ENCODE measurements at regions not wholly inside any gene's neighbourhood (a gene's known extent, or its start where the extent isn't known, plus 50 kb on each side); places are given as distances from the start of the nearest gene placed in this dataset.
"Not testable (repeated sequence)": the region's sequence is repeated elsewhere in the genome, so short reads cannot be mapped to it uniquely, and the experiment has no call there.

DNA sequence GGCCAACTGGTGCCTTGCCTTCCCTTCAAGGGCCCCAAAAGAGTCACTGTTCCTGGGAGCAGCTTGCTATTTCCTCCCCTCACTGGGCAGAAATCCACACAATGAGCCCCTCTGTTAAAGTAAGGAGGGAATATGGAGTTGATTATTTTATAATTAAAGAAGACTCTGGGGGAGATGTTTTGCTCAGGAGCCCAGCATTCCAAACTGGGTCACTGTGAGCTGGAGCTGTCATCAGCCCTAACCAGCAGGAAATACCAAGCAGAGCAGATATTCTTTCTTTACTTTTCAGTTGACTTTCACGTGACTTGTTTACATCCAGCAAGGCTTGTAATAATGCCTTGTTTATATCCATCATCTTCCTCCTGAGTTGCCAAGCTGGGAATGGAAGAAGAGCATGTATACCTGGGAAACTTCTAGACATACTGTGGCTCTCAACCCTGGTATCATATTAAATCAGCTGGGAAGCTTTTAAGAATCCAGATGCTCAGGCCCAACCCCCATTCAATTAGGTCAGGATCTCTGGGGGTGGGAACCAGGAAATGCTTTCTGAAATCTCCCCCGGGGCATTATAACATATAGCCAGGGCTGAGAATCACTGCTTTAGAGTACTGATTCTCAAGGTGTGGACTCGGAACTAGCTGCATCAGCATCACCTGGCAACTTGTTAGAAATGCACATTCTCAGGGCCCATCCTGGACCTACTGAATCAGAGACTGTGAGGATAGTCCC, 175.6 kb upstream of the MYLIP start:
- peak; percentile 92 for DNase-seq

DNA sequence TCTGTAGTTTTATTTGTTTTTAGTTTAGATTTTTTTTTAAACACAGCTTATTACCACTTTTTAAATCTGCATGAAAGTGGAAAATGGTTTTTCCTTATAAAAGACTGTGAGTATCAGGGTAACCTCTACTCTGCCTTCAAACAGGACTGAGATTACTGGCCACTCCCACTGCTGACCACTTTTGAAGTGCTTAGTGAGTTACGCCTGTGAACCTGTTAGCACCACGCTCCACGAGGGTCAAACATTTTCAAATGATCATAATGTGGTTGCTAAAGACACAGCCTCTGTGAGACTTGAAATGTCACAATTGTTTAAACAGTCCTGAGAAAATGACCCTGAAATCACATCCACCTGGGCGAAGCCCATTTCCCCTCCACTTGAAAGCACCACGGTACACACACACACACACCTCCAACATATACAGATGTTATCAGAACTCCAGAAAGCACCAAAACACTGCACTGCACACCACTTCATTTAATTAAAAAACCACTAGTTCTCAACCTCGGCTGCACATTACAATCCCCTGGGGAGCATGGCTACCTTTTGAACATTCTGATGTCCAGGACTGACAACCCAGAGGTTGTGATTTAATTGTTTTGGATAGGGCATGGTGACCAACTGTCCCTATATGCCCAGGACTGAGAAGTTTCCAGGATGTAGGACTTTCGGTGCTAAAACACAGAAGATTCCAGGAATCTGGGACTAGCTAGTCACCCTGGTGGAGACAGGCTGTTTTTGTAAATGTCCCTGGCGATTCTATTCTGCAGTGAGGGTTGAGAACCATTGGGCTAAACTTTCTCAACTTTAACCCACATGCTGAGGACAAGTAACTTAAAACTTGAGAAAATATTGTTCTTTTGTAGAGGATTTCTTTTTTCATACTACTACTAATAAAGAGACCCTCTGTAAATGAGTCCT, 176.4 kb upstream of the MYLIP start:
- DNase-seq = no peak

DNA sequence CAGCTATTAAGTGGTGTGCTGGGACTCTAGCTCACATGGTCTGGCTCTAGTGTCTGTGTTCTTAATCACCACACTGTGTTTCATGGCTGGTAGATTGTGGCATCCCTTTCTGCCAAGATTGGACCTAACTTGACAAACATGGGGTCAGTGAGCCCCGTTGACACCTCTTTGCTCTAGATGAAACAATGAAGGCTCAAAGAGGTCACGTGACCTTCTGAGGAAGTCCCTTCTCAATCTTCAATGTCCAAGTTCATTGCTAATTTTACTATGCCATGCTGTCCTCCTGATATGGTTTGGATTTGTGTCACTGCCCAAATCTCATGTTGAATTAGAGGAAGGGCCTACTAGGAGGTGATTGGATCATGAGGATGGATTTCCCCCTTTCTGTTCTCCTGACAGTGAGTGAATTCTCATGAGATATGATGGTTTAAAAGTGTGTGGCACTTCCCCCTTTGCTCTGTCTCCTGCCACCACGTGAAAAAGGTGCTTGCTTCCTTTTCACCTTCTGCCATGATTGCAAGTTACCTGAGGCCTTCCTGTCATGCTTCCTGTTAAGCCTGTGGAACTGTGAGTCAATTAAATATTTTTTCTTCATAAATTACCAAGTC, 177.8 kb upstream of the MYLIP start:
- DNase-seq = no peak

DNA sequence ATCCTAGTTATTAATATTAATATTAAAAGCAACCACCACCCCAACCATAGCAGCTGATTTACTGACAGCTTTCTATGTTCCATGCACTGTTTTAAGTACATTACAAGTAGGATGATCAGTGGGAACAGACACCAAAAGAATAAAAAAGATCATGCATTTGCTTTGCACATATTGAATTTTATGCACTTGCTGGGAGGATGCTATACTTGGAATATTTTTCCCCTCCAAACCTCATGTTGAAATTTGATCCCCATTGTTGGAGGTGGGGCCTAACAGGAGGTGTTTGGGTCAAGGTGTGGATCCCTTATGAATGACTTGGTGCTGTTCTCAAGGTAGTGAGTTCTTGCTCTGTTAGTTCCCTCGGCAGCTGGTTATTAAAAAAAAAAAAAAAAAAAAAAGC, 178.9 kb upstream of the MYLIP start:
- no peak for DNase-seq

DNA sequence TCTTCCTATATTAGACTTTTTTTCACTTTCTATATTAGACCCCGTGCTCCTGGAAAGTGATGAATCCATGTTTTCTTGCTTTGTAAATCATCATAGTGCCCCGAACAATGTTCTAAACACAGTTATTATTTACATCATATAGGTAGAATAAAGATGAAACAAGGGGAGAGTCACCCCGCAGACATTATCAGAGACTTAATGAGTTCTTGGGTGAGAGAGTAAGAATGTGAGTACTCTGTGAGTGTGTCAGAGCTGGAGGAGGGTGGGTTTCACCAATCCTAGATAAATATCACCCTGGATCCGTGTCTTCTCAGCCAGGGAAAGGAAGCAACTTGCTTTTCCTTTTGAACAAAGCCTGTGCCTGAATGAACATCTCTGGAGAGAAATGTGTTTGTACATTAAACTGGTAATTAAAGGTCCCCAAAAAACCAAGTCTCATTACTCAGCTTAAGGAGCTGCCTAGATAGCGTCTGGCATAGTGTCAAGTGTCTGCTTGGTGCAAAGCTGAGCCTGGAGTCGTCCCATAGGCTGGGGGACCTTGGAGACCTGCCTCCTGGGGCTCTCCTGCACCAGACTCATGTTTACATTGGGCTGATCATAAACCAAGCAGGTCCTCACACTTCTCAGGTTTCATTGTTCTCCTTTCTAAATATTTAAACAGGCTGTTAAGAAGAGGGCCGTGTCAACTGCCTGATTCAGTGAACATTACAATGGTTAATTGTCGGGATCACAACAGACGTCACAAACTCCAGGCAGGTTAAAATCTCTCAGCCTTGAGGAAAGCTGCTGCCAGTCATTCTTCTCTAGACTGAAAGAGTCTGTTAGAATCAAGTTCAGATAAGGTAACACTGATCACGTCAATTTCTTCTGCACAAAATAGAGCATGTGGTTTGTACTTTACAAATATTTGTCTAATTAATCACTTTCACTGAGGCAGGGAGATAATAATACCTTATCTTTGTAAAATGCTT, 179.7 kb upstream of the MYLIP start:
- DNase-seq = peak; percentile 32

DNA sequence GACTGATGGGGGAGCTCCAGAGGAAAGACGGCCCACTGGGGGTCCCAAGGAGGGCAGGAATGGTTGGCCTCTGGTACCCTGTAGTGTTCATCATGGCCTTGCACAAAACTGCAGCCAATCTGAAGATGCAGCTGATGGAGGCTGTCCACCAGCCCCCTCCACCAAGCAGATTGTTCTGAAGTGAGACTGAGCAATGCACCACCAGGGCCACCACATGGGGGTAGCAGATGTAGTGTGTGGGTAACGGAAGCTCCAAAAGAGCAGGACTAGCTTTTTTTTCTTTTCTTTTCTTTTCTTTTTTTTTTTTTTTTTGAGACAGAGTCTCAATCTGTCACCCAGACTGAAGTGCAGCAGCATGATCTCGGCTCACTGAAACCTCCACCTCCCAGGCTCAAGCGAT, 181.0 kb upstream of the MYLIP start:
- DNase-seq = no peak

DNA sequence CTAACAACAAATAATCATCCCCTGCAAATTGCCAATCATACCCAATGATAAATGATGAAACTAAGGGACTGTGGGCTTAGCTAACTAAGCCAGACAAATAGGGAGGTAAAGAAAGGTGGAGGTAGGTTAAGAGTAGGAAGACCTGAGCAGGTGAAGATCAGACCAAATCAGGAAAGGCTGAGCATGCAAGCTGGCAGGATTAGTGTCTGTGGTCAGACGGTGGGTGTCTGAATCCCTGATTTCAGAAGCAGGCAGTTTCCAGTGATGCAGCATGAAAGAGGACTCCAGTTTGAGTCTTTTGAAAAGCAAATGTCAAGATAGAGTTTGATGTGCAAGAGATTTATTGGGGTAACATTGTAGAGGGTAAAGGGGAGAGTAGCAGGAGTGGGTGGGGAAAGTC, 181.4 kb upstream of the MYLIP start:
- DNase-seq = no peak

DNA sequence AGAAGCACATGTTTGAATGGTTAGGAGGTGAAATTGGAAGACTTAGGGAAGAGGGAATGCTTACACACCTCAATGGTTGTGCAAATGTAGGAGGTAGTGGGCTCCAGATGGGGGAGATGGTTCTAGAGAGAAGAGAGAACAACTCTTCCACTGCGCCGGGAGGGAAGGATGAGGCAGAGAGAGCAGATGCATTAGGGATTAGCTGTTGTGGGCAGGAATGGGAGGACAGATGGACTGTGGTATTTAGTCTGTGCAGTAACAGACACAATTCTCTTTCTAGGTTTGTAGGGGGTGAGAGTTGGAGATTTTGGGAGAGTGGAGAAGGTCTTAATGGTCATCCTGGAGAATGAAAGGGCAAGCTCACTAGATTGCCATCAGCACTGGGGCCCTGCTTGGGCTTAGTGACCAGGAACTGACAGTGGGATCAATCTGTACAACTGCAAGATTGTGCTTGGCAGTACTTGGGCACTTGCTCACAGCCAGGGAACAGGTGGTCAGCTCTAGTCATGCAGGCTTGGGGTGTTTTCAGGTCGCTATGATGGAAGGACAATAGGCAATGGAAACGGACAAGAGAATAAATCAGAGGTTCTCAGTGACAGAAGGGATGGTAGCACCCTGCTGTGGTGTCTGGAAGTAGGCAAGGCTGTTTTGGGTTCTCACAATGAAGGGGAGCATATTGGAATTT, 182.0 kb upstream of the MYLIP start:
- DNase-seq = no peak

DNA sequence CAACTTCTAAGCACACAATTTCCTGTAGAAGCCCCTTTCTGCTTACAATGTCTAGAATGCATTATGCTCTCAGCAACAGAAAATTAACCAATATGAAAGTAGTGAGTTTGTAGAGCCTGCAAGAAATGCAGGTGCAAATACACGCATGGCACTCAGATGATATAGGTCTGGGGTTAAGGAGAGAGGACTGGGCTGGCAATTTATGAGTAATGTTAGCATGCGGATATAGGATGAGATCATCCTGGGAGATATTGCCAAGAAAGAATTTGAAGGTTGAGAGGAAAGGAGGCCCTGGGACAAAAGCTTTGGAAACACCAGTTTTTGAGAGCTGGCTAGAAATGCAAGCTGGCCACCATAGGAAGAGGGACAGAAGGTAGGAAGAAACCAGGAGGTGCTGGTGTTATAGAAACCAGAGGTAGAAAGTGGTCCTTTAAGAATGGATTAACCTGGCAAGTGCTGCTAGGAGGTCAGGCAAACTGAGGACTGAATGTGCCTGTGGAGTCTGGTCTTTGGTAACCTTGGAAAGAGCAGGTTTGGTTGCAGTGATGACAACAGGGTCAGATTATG, 183.2 kb upstream of the MYLIP start:
- DNase-seq = peak; percentile 74

DNA sequence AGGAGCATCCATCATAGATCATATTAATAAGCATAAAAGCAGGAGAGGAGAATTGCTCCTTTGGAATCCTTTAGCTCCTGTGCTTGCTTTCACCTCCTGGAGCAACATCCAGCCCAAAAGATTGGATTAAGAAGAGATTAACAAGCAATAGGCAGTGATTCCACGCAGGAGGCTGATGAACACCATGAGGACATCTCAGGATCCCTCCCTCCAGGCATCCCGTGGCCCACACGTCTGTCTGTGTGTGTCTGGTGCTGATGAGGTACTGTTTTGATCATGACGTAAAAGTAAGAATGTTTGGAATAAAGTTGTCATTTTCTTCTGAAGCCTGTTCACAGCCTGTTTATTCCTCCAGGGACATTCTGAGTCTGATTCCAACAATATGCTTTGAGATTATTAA, 185.5 kb upstream of the MYLIP start:
- DNase-seq = no peak

DNA sequence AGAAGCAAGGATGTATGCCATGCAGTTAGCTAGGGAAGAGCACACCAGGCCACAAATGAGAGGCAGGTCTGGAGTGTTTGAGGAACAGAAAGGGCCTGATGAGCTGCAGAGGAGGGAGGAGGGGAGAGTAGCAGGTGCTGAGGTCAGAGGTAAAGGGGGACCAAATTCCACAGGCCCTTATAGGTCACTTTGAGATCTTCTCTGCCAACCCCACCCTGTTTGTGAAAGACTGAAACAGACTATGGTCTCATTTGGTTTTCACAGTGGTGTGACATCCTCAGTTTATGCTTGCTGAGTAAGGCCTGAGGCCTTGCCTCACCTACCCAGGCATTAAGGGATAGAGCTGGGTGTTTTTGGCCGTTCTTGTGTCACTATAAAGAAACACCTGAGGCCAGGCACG, 187.7 kb upstream of the MYLIP start:
- no peak for DNase-seq

DNA sequence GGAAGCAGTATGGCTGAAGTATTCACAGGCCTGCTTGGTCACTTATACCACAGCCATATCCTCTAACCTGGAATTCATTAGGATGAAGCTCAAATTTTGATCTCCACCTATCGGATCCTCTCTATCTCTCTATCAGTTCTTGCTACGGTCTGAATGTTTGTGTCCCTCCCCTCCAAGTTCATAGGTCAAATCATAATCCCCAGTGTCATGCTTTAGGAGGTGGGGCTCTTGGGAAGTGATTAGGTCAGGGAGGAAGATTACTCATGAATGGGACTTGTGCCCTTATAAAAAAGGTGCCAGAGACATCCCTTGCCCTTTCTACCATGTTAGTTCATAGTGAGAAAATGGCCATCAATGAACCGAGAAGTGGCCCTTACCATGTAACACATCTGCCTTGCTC, 190.8 kb upstream of the MYLIP start:
- DNase-seq = no peak

DNA sequence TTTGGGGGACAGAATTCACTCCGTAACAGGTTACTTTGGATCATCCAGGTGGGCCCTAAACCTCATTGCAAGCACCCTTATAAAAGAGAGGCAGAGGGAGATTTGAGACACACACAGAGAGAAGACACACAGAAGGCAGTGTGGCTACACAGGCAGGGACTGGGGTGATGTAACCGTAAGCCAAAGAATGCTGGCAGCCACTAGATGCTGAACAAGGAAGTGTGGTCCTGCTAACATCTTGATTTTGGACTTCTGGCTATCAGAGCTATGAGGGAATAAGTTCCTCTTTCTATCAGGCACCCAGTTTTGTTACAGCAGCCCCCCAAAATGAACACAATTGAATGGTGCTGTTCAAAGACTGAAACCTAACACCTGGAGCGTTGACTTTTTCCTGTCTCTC, 191.3 kb upstream of the MYLIP start:
- DNase-seq = no peak

DNA sequence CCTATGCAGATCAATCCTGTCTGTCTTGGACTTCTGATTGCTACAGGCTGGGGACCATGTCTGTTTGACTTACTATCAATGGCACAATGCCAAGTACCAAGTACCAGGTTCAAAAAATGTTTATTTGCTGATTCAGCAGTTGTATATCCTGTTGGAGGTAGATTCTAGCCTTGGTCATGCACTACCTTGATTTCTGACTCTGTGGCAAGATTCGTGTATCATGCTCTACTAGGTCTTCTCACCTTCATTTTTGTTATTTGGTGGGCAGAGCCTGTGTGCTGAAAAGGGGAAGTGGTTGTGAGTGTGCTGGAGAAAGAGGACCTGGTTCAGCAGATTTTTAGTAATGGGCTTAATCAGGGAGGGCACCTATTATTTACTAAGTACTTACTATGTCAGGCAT, 192.4 kb upstream of the MYLIP start:
- no peak for DNase-seq

DNA sequence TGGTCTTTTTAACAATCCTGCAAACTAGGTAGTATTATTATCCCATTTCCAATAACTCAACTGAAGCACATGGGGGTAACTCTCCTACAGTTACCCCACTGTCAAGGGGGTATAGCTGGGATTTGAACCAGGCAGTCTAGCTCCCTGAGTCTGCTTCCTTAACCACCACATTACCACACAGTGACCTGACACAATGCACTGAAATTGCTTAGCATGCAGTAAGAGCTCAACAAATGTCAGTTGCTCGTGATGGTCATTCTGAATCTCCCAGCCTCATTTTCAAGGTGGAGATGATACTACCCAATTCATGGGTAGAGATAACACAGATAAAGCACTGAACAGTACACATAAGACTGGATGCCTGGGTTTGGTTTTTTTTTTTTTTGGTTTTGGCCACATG, 193.2 kb upstream of the MYLIP start:
- no peak for DNase-seq

DNA sequence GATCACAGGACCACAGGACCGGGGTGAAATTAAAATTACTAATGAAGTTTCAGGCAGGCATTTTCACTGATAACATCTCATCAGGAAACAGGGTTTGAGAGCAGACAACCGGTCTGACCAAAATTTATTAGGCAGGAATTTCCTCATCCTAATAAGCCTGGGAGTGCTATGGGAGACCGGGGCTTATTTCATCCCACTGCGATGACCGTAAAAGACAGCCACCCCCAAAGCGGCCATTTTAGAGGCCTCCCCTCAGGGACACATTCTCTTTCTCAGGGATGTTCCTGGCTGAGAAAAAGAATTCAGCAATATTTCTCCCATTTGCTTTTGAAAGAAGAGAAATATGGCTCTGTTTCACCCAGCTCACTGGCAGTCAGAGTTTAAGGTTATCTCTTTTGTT, 197.2 kb upstream of the MYLIP start:
- not testable (repeated sequence) for DNase-seq

DNA sequence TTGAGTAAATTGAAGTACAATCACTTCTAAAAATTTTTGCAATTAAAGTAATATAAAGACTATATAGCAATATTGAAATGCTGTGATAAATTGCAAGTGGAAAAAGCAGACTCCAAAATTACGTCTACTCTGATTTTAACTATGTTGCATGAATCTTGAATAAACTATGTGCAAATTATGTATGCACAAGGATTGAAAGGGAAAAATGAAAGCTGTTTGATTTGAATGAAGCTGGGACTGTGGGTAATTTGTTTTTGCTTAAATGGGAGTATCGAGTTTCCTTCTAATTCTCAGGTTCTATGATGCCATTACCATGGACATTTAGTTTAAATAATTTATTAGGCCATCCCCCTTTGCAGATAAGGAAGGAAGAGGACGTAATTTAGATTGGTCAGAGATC, 198.7 kb upstream of the MYLIP start:
- DNase-seq = no peak

DNA sequence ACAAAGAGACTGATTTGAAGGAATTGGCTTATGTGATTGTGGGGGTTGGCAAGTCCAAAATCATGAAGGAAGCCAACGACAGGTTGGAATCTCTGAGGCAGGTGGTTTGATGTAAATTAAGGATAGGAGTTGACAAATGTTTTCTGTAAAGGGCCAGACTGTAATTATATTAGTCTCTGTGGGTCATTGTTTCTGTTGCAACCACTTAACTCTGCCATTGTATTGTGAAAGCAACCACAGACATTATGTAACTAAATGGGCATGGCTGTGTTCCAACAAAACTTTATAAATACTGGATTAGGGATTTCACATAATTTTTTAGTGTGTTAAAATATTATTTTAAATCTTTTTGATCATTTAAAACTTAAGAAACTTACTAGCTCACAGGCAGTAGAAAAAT, 199.2 kb upstream of the MYLIP start:
- no peak for DNase-seq

DNA sequence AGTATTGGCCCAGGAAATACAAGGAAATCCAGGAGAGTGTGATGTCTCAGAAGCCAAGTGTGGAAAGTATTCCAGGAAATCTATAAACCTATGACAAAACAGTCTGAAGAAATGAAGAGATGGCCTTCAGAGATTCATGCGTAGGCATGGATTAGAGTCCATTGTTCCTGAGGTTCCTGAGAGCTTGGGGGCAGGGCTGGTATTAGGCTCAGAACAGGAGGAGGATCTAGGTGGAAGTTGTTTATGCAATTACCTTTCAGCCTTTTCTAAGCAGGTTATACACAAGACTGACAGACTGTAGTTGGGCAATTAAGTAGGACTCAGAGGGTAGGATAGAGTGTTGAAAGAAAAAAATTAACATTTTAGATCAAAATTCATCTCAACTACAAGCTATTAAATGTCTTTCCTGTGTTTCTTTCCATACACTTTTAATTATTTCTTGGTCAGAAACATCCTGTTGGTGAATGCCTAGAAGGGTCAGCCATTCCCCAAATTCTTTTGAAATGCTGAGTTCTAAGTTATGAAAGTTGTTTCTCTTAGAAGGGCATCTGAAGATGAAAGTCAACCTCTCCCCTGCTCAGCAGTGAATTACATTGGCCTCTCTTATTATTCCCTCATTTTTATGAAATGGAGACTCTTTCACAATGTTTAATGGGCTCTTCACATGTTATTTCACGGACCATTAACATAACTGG, 201.2 kb upstream of the MYLIP start:
- peak; percentile 57 for DNase-seq

DNA sequence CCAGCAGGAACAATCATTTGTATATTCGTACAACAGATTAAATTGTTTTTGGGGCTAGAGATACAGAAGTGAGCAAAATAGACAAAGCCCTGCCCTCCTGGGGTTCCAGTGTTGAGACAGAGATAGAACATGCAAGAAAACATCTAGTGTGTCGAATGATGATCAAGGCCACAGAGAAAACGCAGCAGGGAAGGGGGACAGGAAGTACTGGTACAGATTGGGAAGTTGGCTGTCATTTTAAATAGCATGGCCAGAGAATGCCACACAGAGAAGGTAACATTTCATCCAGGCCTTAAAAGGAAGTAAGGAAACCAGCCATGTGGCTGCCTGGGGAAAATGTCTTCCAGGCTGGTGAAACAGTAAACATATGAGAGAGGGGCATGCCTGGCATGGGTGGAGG, 202.6 kb upstream of the MYLIP start:
- DNase-seq = no peak

DNA sequence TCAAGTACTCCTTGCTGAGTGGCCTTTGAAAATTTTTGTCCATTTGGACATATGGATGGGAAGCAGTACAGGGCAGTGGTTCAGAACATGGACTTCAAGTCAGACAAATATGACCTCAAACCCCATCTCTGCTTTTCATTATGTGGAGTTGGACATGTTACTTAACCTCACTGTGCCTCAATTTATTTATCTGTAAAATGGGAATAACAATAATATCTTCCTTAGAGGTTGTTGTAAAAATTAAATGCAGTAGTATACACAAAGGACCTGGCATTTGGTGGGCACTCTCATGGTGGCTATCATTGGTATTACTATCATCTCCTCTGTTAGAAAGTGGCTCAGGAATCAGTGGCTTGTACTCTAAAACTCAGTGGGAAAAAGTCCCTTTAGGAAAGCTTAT, 204.0 kb upstream of the MYLIP start:
- DNase-seq = no peak

All from fibroblast of skin of right biceps (primary cell).